Anterior cingulate cortex (tissue), 58 donors: ENCODE measurements at regions not wholly inside any gene's neighbourhood (a gene's known extent, or its start where the extent isn't known, plus 50 kb on each side); places are given as distances from the start of the nearest gene placed in this dataset.
"Not testable (repeated sequence)": the region's sequence is repeated elsewhere in the genome, so short reads cannot be mapped to it uniquely, and the experiment has no call there.

Experiments used
- DNase-seq, 58 donors: peaks; one replicate each; lab custom pipeline; 2025; lab: John Stamatoyannopoulos, UW

GRCh38 chr2:109690822-109691541 is 76.8 kb downstream of the SOWAHC start:
- peak in 6 of 58 donors; percentile 1 to 23 (median 8) for DNase-seq

GRCh38 chr2:109692013-109692743 is 78.0 kb downstream of the SOWAHC start:
- no peak for DNase-seq

- DNase-seq: not testable (repeated sequence)
Measured at GRCh38 chr2:109692831-109693230, 78.7 kb downstream of the SOWAHC start.

DNA sequence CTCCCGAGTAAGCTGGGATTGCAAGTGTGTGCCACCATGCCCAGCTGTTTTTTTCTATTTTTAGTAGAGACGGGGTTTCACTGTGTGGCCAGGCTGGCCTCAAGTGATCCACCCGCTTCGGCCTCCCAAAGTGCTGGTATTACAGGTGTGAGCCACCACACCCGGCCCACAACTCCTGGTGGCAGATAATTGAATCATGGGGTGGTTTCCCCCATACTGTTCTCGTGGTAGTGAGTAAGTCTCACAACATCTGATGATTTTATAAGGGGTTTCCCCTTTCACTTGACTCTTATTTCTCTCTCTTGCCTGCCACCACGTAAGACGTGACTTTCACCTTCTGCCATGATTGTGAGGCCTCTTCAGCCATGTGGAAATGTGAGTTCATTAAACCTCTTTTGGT is 79.1 kb downstream of the SOWAHC start:
- not testable (repeated sequence) for DNase-seq

GRCh38 chr2:109694190-109694589 is 80.0 kb downstream of the SOWAHC start:
- no peak for DNase-seq

- no peak for DNase-seq
Measured at GRCh38 chr2:109695290-109695689, 81.1 kb downstream of the SOWAHC start.

- DNase-seq: no peak
Measured at GRCh38 chr2:109699646-109700045, 85.5 kb downstream of the SOWAHC start.

GRCh38 chr2:109700680-109701274 is 86.6 kb downstream of the SOWAHC start:
- no peak for DNase-seq

DNA sequence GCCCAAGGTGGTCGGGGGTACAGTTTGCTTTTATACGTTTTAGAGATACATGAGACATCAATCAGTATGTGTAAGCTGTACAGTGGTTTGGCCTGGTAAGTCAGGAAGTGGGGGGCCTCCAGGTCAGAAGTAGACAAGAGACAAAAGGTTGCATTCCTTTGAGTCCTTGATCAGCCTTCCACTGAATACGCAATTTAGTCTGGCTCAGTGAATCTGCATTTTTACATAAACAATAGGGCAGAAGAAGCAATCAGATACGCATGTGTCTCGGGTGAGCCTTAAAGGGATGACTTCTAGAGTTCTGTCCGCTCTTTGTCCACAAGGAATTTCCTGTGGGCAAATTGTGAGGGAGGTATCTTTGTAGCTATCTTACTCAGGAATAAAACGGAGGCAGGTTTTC is 87.2 kb downstream of the SOWAHC start:
- no peak for DNase-seq

DNA sequence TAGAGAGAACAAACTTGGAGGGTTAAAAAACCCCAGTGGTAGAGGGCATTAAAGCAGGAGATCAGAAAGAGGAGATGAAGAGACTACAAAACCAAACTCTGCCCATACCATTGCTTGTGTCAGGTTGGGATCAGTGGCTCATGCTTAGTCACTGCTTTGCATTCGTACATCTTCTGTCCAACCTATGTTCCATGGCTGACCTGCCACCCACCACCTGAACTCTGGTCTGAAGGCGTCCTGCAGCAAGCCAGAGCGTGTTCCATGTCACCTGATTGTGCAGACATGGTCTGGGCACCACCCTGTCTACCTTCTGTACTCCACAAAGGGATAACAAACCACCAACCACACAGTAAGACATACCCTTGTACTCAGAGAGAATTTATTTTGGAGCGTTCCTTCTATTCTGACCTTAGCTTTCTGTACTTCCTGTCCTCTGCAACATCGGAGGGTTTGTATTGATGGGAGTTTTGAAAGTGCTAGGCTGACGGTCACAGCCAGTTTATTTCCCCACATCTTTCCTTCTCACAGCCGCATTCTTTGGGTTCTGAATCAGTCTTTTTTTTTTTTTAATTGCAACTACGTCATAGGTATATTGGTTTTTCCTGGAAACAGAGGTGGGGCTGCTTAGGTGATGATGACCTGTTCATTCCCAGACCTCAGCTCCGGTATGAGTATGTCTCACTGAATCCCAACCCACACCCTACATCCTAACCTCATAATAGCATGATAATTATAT is 88.3 kb downstream of the SOWAHC start:
- no peak for DNase-seq

- DNase-seq: no peak
Measured at GRCh38 chr2:109703077-109703476, 88.9 kb downstream of the SOWAHC start.

GRCh38 chr2:109703798-109704197 is 89.6 kb downstream of the SOWAHC start:
- DNase-seq: no peak

DNA sequence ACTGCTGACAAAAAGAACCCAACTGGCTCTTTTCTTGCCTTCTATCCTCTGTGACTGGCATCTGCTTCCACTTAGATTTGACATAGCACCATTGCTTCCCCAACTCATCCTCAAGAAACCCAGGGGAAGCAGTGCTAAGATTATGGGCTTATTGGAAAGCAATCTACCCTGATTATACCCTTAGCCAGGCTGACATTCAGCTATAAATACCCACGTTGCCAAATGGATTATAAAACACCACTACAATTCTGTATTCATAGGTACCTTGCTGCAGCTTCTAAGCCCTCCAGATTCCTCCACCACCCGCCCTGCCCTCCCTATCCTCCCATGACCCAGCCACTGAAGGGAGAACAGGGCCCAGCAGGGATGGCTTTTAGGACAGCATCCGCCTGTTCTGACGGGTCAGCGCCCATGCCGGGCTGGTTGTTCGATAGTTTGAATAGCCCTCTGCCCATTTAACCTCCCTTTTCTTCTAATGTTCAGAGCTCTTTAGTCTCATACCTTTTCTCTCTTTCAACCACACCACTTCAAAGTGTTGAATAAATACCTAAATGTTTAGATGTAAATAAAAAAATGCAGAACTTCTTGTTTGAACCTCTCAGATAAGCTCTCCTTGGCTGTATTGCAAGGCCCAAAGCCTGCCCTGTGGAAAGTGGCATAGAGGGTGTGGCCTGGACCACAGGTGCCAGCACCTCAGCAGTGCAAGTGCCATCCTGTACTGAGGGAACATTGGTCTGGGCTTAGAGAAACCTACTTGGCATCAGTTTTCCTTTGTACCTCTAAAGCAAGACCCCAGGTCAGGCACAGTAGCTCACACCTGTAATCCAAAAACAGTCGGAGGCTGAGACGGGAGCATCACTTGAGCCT is 86.6 kb upstream of the RGPD5 start:
- no peak for DNase-seq

GRCh38 chr2:109710505-109711229 is 83.4 kb upstream of the RGPD5 start:
- no peak for DNase-seq

- DNase-seq: no peak
Measured at GRCh38 chr2:109711230-109712122, 82.6 kb upstream of the RGPD5 start.

DNA sequence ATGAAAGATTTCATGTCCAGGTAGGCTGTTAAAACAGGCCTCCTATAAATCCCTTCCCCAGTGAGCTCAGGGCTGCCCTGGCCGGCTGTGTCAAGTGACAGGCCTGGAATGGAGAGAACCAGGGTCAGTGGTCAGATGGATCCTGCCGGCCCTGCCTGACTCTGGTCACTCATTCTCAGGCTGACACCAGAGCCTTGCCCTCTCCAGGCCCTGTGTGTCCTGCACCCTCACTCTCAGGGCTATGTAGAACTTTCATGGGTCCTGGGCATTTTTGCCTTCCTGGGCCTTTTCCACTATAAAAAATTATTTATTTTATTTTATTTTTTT is 82.0 kb upstream of the RGPD5 start:
- DNase-seq: no peak

GRCh38 chr2:109712746-109713145 is 81.4 kb upstream of the RGPD5 start:
- no peak for DNase-seq

DNA sequence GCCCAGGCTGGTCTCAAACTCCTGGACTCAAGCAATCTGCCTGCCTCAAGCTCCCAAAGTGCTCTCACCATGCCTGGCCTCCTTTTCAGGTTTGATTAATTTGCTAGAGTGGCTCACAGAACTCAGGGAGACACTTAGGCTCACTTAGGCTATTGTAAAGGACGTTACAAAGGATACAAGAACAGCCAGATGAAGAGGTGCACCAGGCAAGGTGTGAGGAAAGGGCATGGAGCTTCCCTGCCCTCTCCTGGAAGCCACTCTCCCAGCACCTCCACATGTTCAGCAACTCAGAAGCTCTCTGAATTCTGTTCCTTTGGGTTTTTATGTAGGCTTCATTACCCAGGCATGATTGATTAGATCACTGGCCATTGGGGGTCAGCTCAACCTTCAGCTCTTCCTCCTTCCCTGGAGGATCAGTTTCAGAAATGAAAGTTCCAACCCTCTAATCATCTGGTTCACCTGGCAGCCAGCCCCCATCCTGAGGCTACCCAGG is 78.7 kb upstream of the RGPD5 start:
- DNase-seq: no peak
